ENCODE measurements at regions not wholly inside any gene's neighbourhood (a gene's known extent, or its start where the extent isn't known, plus 50 kb on each side); places are given as distances from the start of the nearest gene placed in this dataset.

DNA sequence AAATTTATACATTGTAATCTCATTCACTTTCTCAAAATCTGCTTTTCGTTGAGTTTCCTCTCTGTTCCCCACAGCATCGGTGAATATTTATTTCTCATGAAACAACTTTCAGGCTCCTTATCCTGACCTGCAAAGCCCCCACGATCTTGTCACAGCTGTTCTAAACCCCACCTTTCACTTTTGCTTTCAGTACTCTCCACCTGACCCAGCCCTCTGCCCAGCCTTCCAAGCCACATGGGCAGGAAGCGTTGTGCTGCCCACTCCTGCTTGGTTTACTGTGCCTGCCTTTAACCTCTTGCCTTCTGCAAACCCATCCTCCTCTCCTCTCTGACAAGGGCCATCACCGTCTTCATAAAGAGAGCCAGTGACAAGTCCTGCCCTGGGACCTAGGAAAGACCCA is 262.5 kb downstream of the GALR1 start:
- CTCF ChIA-PET (ENCODE audit: low intra/inter-chr PET ratio, low total read pairs) = no interaction called here
- no peak for FAIRE-seq
- POLR2A ChIA-PET = no interaction called here
- Histone ChIP-seq H3K4me1 (ENCODE audit: insufficient read depth, low read length) (no peaks in the 10 kb centered on the region), H3K27me3 (ENCODE audit: control insufficient read depth in 1 of 2, insufficient read depth in 2 of 2, low read length in 2 of 2) (no peaks in the 10 kb centered on the region), H3K4me3 (replicated peaks in 1 of 3; ENCODE audit: insufficient read depth in 1 of 3, low read depth in 2 of 3, low read length in 3 of 3) (no peak overlapping the region), H3K79me2 (ENCODE audit: insufficient read depth, low read length) (no peaks in the 10 kb centered on the region), H3K9me3 (ENCODE audit: low read length) (peaks cover 4% of the 10 kb centered on the region; the same call in 1 of the 2 replicates), H3K9ac (ENCODE audit: insufficient read depth, low read depth, low read length) (no peak overlapping the region), H3K4me2 (ENCODE audit: low read depth, low read length) (no peak overlapping the region), H3K27ac (ENCODE audit: extremely low read length, insufficient read depth, low read length) (no peak overlapping the region), H4K20me1 (ENCODE audit: insufficient read depth, low read length) (no peaks in the 10 kb centered on the region), H3K36me3 (replicated peaks in 1 of 2; ENCODE audit: control insufficient read depth in 1 of 2, insufficient read depth in 2 of 2, low read length in 2 of 2) (no peaks in the 10 kb centered on the region), H2AFZ (ENCODE audit: low read length) (no peak overlapping the region)
- no peak for ATAC-seq
- no peak for DNase-seq (ENCODE audit: low spot score)
- in situ Hi-C loops (cut with HindIII; ENCODE audit: extremely low pct_ligation_motif_present, low pct_unique_long_range_greater_than_20kb) = no loop called here
- no peak for TF ChIP-seq ZBTB21 (CRISPR knock-in tag; IDR thresholded peaks at IDR 0.05)
- TF ChIP-seq, protein P1, sequence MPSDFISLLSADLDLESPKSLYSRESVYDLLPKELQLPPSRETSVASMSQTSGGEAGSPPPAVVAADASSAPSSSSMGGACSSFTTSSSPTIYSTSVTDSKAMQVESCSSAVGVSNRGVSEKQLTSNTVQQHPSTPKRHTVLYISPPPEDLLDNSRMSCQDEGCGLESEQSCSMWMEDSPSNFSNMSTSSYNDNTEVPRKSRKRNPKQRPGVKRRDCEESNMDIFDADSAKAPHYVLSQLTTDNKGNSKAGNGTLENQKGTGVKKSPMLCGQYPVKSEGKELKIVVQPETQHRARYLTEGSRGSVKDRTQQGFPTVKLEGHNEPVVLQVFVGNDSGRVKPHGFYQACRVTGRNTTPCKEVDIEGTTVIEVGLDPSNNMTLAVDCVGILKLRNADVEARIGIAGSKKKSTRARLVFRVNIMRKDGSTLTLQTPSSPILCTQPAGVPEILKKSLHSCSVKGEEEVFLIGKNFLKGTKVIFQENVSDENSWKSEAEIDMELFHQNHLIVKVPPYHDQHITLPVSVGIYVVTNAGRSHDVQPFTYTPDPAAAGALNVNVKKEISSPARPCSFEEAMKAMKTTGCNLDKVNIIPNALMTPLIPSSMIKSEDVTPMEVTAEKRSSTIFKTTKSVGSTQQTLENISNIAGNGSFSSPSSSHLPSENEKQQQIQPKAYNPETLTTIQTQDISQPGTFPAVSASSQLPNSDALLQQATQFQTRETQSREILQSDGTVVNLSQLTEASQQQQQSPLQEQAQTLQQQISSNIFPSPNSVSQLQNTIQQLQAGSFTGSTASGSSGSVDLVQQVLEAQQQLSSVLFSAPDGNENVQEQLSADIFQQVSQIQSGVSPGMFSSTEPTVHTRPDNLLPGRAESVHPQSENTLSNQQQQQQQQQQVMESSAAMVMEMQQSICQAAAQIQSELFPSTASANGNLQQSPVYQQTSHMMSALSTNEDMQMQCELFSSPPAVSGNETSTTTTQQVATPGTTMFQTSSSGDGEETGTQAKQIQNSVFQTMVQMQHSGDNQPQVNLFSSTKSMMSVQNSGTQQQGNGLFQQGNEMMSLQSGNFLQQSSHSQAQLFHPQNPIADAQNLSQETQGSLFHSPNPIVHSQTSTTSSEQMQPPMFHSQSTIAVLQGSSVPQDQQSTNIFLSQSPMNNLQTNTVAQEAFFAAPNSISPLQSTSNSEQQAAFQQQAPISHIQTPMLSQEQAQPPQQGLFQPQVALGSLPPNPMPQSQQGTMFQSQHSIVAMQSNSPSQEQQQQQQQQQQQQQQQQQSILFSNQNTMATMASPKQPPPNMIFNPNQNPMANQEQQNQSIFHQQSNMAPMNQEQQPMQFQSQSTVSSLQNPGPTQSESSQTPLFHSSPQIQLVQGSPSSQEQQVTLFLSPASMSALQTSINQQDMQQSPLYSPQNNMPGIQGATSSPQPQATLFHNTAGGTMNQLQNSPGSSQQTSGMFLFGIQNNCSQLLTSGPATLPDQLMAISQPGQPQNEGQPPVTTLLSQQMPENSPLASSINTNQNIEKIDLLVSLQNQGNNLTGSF (CRISPR knock-in tag; IDR thresholded peaks at IDR 0.05) = no peak
- TF ChIP-seq ZNF546 (CRISPR knock-in tag; conservative IDR thresholded peaks at IDR 0.05) = no peak
- no TSS peak for BruUV-seq (replicated peaks)
- WGBS (ENCODE audit: low lambda C conversion rate) = 19% methylated on average over 5 of the region's 5 CpGs
- intact Hi-C loops (cut with micrococcal nuclease; ENCODE audit: unreplicated experiment) = no loop called here

DNA sequence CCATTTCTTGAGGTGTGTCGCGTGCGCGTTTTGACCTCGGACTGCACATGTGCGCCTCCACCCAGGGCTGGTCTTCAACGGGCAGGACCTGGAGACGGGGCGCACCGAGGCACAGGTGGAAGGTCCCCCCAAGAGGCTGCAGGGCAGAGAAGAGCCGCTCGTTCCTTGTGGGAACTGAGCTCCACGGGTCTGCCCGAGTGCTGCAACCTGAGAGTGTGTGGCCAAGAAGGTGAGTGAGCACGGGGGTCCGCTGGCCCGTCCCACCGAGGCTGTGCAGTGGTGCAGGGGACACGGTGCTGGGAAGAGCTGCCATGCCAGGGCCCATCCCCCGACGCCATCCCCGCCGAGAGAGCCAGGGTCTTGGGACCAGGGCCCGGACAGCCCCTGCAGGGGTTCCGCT is 268.3 kb downstream of the GALR1 start:
- in situ Hi-C loops (cut with HindIII; ENCODE audit: extremely low pct_ligation_motif_present, low pct_unique_long_range_greater_than_20kb) = no loop called here
- H3K9me3 ChIP-seq (ENCODE audit: low read length) = peaks cover 4% of the 10 kb centered on the region; the same call in 1 of the 2 replicates
- FAIRE-seq (no peak), ATAC-seq (no peak), DNase-seq (ENCODE audit: low spot score) (no peak)
- no peaks in the 10 kb centered on the region for H3K36me3 ChIP-seq (replicated peaks in 1 of 2; ENCODE audit: control insufficient read depth in 1 of 2, insufficient read depth in 2 of 2, low read length in 2 of 2)
- no peak overlapping the region for H2AFZ ChIP-seq (ENCODE audit: low read length)
- no TSS peak for BruUV-seq (replicated peaks)
- no peaks in the 10 kb centered on the region for H3K4me1 ChIP-seq (ENCODE audit: insufficient read depth, low read length)
- POLR2A ChIA-PET = no interaction called here
- H3K79me2 ChIP-seq (ENCODE audit: insufficient read depth, low read length) = no peaks in the 10 kb centered on the region
- no peak overlapping the region for H3K4me3 ChIP-seq (replicated peaks in 1 of 3; ENCODE audit: insufficient read depth in 1 of 3, low read depth in 2 of 3, low read length in 3 of 3)
- no peak overlapping the region for H3K4me2 ChIP-seq (ENCODE audit: low read depth, low read length)
- CTCF ChIA-PET (ENCODE audit: low intra/inter-chr PET ratio, low total read pairs) = no interaction called here
- no peaks in the 10 kb centered on the region for H4K20me1 ChIP-seq (ENCODE audit: insufficient read depth, low read length)
- no peaks in the 10 kb centered on the region for H3K27me3 ChIP-seq (ENCODE audit: control insufficient read depth in 1 of 2, insufficient read depth in 2 of 2, low read length in 2 of 2)
- H3K9ac ChIP-seq (ENCODE audit: insufficient read depth, low read depth, low read length) = no peak overlapping the region
- intact Hi-C loops (cut with micrococcal nuclease; ENCODE audit: unreplicated experiment) = no loop called here
- H3K27ac ChIP-seq (ENCODE audit: extremely low read length, insufficient read depth, low read length) = no peak overlapping the region
- 87% methylated on average over 7 of the region's 25 CpGs for WGBS (ENCODE audit: low lambda C conversion rate)
- no peak for TF ChIP-seq HNF4G (IDR thresholded peaks at IDR 0.05; ENCODE audit: borderline replicate concordance, low read depth, low read length)
- TF ChIP-seq HNF4G (CRISPR knock-in tag; IDR thresholded peaks at IDR 0.05; ENCODE audit: borderline replicate concordance, low read depth) = no peak
- TF ChIP-seq, protein P2, sequence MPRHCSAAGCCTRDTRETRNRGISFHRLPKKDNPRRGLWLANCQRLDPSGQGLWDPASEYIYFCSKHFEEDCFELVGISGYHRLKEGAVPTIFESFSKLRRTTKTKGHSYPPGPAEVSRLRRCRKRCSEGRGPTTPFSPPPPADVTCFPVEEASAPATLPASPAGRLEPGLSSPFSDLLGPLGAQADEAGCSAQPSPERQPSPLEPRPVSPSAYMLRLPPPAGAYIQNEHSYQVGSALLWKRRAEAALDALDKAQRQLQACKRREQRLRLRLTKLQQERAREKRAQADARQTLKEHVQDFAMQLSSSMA (CRISPR knock-in tag; IDR thresholded peaks at IDR 0.05) = no peak
- TF ChIP-seq ZKSCAN8 (CRISPR knock-in tag; IDR thresholded peaks at IDR 0.05; ENCODE audit: borderline replicate concordance) = no peak
- no peak for TF ChIP-seq ZNF180 (CRISPR knock-in tag; IDR thresholded peaks at IDR 0.05; ENCODE audit: borderline replicate concordance, low read depth)
- no peak for TF ChIP-seq ZNF101 (CRISPR knock-in tag; IDR thresholded peaks at IDR 0.05; ENCODE audit: borderline replicate concordance, low read depth)
- TF ChIP-seq POLR2A (IDR thresholded peaks at IDR 0.05; ENCODE audit: insufficient read depth in 1 of 2, low read depth in 2 of 2, low read length in 2 of 2) = no peak
- no peak for TF ChIP-seq MZF1 (CRISPR knock-in tag; IDR thresholded peaks at IDR 0.05; ENCODE audit: borderline replicate concordance)
- TF ChIP-seq, protein P3, sequence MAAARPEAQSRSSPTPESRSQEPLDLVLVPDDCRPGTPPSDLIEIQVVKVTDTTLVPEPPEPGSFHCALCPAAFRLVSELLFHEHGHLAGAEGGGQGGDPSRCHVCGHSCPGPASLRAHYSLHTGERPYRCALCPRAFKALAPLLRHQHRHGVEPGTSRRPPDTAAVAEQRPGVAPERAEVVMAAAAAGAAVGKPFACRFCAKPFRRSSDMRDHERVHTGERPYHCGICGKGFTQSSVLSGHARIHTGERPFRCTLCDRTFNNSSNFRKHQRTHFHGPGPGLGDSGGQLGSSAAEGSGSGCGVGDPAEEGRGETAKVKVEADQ (CRISPR knock-in tag; IDR thresholded peaks at IDR 0.05; ENCODE audit: borderline replicate concordance) = no peak
- TF ChIP-seq MTF2 (CRISPR knock-in tag; IDR thresholded peaks at IDR 0.05; ENCODE audit: borderline replicate concordance) = no peak
- TF ChIP-seq ZNF33B (CRISPR knock-in tag; IDR thresholded peaks at IDR 0.05) = no peak

Measured in HepG2 (cell line).